Stimulated activated CD4-positive, alpha-beta T cell treated with anti-CD3 and anti-CD28 coated beads, Interleukin-12 subunit alpha, Interleukin-12 subunit beta, amount 100 ng/mL, for 24 hours (primary cell): ENCODE measurements at regions not wholly inside any gene's neighbourhood (a gene's known extent, or its start where the extent isn't known, plus 50 kb on each side); places are given as distances from the start of the nearest gene placed in this dataset.
"Not testable (repeated sequence)": the region's sequence is repeated elsewhere in the genome, so short reads cannot be mapped to it uniquely, and the experiment has no call there.

Experiments used
- DNase-seq, 2 experiments: peaks; one replicate each; pipeline ENCODE4 v3.0.0-alpha.2; 2020; ENCODE audit warnings: low read depth in 2 of 2

GRCh38 chr7:86372262-86372661 is 271.4 kb upstream of the GRM3 start:
- no peak for DNase-seq

DNA sequence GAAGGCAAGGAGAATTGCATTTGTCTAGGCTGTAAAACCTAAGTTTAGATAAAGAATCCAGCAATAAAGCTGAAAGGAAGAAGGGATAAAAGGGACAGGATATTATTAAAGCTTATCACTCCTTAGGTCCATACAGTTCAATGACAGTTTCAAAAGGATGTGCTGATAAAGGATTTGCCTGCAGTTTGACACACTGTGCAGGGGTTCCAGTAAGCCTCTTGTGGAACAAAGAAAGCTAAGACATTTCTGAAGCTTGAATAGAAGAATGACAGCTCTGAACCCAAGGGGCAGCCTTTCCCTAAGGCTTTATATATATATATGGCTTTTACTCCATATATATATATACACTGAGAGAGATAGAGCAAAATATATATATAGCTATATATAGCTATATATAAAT is 276.8 kb upstream of the GRM3 start:
- no peak for DNase-seq

GRCh38 chr7:86340407-86340806 is 303.3 kb upstream of the GRM3 start:
- not testable (repeated sequence) for DNase-seq

DNA sequence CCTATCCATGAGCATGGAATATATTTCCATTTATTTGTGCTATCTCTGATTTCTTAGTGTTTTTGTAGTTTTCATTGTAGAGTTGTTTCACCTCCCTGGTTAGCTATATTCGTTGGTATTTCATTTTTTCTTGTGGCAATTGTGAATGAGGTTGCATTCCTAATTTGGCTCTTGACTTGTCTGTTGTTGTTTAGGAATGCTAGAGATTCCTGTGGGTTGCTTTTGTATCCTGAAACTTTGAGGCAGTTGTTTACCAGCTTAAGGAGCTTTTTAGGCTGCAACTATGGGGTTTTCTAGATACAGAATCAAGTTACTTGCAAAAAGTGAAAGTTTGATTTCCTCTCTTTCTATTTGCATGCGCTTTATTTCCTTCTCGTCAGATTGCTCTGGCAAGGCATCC is 304.7 kb upstream of the GRM3 start:
- DNase-seq, result no peak

- DNase-seq, result no peak
These were observed 314.8 kb upstream of the GRM3 start for GRCh38 chr7:86328801-86329433.

DNA sequence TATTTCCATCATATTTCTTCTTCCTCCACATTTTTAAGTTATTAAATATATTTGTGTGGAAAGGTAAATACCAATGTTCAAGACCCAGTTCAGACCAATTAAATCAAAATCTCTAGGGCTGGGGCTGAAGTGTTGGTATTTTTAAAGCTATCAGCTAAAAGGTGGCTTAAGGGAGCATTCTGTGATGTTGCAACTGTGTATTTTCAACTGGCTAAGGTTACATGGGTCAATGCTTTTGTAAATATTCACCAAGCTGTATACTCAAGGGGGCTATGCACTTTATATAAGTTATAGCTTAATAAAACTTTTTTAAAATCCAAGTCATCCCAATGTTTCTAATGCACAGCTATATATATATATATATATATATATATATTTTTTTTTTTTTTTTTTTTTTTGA is 316.9 kb upstream of the GRM3 start:
- DNase-seq, result no peak

- DNase-seq, result no peak
These were observed 322.8 kb upstream of the GRM3 start for GRCh38 chr7:86320889-86321288.

DNA sequence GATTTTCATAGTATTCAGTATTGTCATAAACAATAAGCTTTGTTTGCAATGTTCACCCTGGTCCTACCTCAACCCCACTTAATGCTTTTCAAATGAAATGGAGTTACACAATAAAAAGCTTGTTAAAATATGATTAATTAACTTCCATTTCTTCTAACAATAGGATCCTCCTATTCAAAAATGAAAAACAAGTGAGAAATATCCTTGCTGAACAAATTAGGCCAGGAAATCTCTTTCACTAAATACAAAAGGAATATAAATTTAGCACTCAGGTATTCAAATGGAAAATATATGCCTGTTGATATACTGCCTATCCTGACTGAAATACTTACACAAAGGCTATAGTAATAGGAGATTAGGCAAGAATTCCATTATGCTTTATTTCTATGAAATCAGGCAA is 323.4 kb upstream of the GRM3 start:
- DNase-seq, result no peak

- DNase-seq, result no peak
These were observed 329.9 kb upstream of the GRM3 start for GRCh38 chr7:86313842-86314241.

- no peak for DNase-seq
These were observed 342.4 kb upstream of the GRM3 start for GRCh38 chr7:86301301-86301700.

DNA sequence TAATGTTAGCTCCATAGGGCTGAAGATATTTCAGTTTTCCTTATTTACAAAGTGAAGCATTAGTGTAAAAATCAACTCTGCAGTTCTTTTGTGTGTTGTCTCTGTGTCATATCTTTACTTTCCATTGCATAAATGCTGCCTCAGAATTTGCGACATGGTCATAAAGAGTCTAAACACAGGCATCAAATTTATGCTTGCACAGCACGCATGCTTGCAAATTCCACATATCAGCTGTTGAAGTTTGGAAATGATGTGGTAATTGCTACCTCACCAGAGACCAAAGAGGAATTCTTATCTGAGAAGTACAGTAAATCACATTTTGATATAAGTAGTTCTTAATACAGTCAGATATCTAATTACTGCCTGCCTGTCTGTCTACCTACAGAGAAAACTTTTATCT is 348.2 kb upstream of the GRM3 start:
- no peak for DNase-seq

DNA sequence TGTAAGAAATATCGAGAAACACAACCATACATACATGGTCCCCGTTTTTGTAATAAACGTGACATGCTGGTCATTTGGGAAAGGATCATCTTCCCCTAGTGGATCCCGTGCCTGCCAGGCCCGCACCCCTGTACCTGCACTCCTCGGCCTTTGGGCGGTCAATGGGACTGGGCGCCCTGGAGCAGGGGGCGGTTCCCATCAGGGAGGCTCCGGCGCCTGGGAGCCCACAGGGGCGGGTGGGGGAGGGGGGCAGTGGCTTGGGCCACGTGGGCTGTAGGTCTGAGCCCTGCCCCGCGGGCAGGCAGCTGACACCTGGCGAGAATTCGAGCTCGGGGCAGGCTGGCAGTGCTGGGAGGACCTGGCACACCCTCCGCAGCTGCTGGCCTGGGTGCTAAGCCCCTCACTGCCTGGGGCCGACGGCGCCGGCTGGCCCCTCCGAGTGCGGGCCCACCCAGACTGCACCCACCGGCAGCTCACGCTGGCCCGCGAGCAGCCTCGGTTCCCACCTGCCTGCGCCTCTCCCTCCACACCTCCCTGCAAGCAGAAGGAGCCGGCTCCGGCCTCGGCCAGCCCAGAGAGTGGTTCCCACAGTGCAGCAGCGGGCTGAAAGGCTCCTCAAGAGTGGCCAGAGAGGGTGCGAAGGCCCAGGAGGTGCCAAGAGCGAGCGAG is 361.6 kb upstream of the GRM3 start:
- DNase-seq, result no peak

GRCh38 chr7:86280150-86280549 is 363.6 kb upstream of the GRM3 start:
- DNase-seq, result no peak

GRCh38 chr7:86262781-86263180 is 380.9 kb upstream of the GRM3 start:
- no peak for DNase-seq

- DNase-seq, result no peak
These were observed 385.8 kb upstream of the GRM3 start for GRCh38 chr7:86257894-86258293.

- DNase-seq, result no peak
These were observed 391.3 kb upstream of the GRM3 start for GRCh38 chr7:86252406-86252805.

- DNase-seq, result no peak
These were observed 394.7 kb upstream of the GRM3 start for GRCh38 chr7:86248977-86249376.

GRCh38 chr7:86243171-86243570 is 400.5 kb upstream of the GRM3 start:
- DNase-seq, result no peak

DNA sequence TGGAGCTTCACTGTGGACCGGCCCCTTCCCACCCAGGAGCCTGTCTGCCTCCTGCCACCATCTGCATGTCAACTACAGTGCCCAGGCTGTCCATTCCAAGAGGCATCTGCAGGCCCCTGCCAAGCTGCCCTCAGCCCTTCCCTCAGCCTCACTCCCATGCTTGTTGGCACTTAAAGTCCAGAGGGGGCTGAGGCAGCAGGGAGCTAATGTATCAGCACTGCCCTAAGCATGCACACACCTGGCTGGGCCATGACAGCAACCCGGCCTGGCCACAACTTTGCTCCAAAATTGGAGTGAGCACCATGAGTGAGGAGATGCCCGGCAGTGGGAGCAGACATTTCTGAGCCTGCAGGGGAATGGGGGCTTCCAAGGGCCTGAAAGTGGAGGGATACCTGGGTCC is 417.5 kb upstream of the GRM3 start:
- DNase-seq, result no peak

DNA sequence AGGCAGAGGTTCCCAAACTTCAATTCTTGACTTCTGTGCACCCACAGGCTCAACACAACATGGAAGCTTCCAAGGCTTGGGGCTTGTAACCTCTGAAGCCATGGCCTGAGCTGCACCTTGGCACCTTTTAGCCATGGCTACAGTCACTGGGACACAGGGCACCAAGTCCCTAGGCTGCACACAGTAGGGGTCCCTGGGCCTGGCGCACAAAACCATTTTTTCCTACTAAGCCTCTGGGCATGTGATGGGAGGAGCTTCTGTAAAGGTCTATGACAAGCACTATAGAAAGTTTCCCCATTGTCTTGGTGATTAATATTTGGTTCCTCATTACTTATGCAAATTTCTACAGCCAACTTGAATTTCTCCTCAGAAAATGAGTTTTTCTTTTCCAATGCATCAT is 420.9 kb upstream of the GRM3 start:
- no peak for DNase-seq

- DNase-seq, result no peak
These were observed 429.0 kb upstream of the GRM3 start for GRCh38 chr7:86214734-86215133.

GRCh38 chr7:86212976-86213375 is 430.7 kb upstream of the GRM3 start:
- DNase-seq, result no peak

- no peak for DNase-seq
These were observed 434.7 kb upstream of the GRM3 start for GRCh38 chr7:86209036-86209435.

DNA sequence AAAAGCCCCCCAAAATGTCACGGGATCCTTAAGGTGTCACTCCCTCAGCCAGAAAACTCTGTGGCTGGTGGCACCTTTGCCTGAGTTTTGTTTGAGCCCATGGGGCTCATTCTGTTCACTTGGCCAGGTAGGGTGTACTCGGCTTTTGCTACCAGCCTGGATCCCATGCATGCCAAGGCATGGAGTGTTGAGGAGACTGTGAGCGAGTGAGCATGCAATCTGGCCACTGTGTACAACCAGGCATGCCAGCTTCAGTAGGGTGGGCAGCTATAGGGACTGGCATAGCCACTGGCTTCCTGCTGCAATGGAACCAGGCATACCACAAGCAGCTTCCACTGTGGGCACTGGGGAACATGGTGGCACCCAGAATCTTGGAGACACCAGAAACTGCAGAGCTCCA is 436.0 kb upstream of the GRM3 start:
- no peak for DNase-seq
